Karpas-422 (cell line): ENCODE measurements at regions not wholly inside any gene's neighbourhood (a gene's known extent, or its start where the extent isn't known, plus 50 kb on each side); places are given as distances from the start of the nearest gene placed in this dataset.
"Not testable (repeated sequence)": the region's sequence is repeated elsewhere in the genome, so short reads cannot be mapped to it uniquely, and the experiment has no call there.

Source experiments
- DNase-seq: peaks from one replicate; pipeline ENCODE4 v3.0.0-alpha.2; 2015
- H2AFZ ChIP-seq: fragments of 200-600 bp; sonication (generic); 2 replicates; pipeline ENCODE4 v1.6.1; 2014; ENCODE audit warnings: antibody characterized with exemption, low read length, mixed read lengths
- H3K27ac ChIP-seq: fragments of 200-600 bp; sonication (generic); 2 replicates; pipeline ENCODE4 v1.5.1; 2014; ENCODE audit warnings: mild to moderate bottlenecking, low read length, moderate library complexity
- H3K27me3 ChIP-seq: fragments of 200-600 bp; sonication (generic); 2 replicates; pipeline ENCODE4 v1.6.1; 2014; ENCODE audit warnings: low read length, mixed read lengths
- H3K36me3 ChIP-seq: fragments of 200-600 bp; sonication (generic); 2 replicates; pipeline ENCODE4 v1.6.1; 2014; ENCODE audit warnings: low read length, mixed read lengths; ENCODE audit not compliant: insufficient read depth
- H3K4me1 ChIP-seq: fragments of 200-600 bp; sonication (generic); 2 replicates; pipeline ENCODE4 v1.6.1; 2014; ENCODE audit warnings: mild to moderate bottlenecking, low read length, mixed read lengths
- H3K4me2 ChIP-seq: fragments of 200-600 bp; sonication (generic); 2 replicates; pipeline ENCODE4 v1.6.1; 2014; ENCODE audit warnings: low read length, low read depth, mild to moderate bottlenecking; ENCODE audit not compliant: poor library complexity, severe bottlenecking
- H3K4me3 ChIP-seq: fragments of 200-600 bp; sonication (generic); 2 replicates; pipeline ENCODE4 v1.5.1; 2014; ENCODE audit warnings: mild to moderate bottlenecking, antibody characterized with exemption, low read length, mixed read lengths
- H3K79me2 ChIP-seq: fragments of 200-600 bp; sonication (generic); 2 replicates; pipeline ENCODE4 v1.6.1; 2014; ENCODE audit warnings: mild to moderate bottlenecking, low read length, mixed read lengths
- H3K9ac ChIP-seq: fragments of 200-600 bp; sonication (generic); 2 replicates; pipeline ENCODE4 v1.6.0; 2014; ENCODE audit warnings: low read length
- H3K9me2 ChIP-seq: fragments of 200-600 bp; sonication (generic), shearing (Covaris generic); replicated peaks from 2 replicates; pipeline ENCODE4 v1.6.0; 2014; ENCODE audit warnings: mild to moderate bottlenecking, low read length, moderate library complexity; ENCODE audit not compliant: insufficient read depth
- H3K9me3 ChIP-seq: fragments of 300-700, 200-600 bp; sonication (generic); 2 replicates; pipeline ENCODE4 v1.6.1; 2014; ENCODE audit warnings: low read length, mixed read lengths
- H4K20me1 ChIP-seq: fragments of 200-600 bp; sonication (generic); 2 replicates; pipeline ENCODE4 v1.6.1; 2014; ENCODE audit warnings: mild to moderate bottlenecking, antibody characterized with exemption, low read length, low read depth; ENCODE audit not compliant: insufficient read depth

GRCh38 chr12:87406926-87407325, 622.3 kb downstream of the C12orf50 start:
- H3K79me2 ChIP-seq: no peaks in the 10 kb centered on the region
- no peak for DNase-seq
- H3K36me3 ChIP-seq: no peaks in the 10 kb centered on the region
- H2AFZ ChIP-seq: no peak overlapping the region
- H3K4me2 ChIP-seq: no peak overlapping the region
- H3K4me3 ChIP-seq: no peak overlapping the region
- H3K4me1 ChIP-seq: no peaks in the 10 kb centered on the region
- no peaks in the 10 kb centered on the region for H4K20me1 ChIP-seq
- H3K27me3 ChIP-seq: no peaks in the 10 kb centered on the region
- H3K9ac ChIP-seq: no peak overlapping the region
- H3K27ac ChIP-seq: no peak overlapping the region
- no peaks in the 10 kb centered on the region for H3K9me2 ChIP-seq
- H3K9me3 ChIP-seq: no peaks in the 10 kb centered on the region; the same call in 1 of the 2 replicates

- Histone ChIP-seq H3K9me3 (no peaks in the 10 kb centered on the region), H3K36me3 (no peaks in the 10 kb centered on the region), H3K9ac (no peak overlapping the region), H2AFZ (no peak overlapping the region), H3K27ac (no peak overlapping the region), H3K4me2 (no peak overlapping the region), H3K4me1 (no peaks in the 10 kb centered on the region), H3K79me2 (no peaks in the 10 kb centered on the region), H3K4me3 (no peak overlapping the region), H3K9me2 (no peaks in the 10 kb centered on the region), H3K27me3 (no peaks in the 10 kb centered on the region), H4K20me1 (no peaks in the 10 kb centered on the region)
- no peak for DNase-seq
Observed at GRCh38 chr12:87405918-87406317, 623.3 kb downstream of the C12orf50 start.

GRCh38 chr12:87394168-87394567, 635.0 kb downstream of the C12orf50 start:
- H3K79me2 ChIP-seq, H3K27ac ChIP-seq, H3K4me3 ChIP-seq, H3K9me2 ChIP-seq, H3K27me3 ChIP-seq, H3K36me3 ChIP-seq, H3K4me1 ChIP-seq, H3K4me2 ChIP-seq, DNase-seq, H4K20me1 ChIP-seq, H3K9me3 ChIP-seq, H3K9ac ChIP-seq, H2AFZ ChIP-seq: not testable (repeated sequence)

GRCh38 chr12:87388376-87388775, 640.8 kb downstream of the C12orf50 start:
- H2AFZ ChIP-seq: no peak overlapping the region
- no peak overlapping the region for H3K4me3 ChIP-seq
- no peak overlapping the region for H3K9ac ChIP-seq
- no peaks in the 10 kb centered on the region for H4K20me1 ChIP-seq
- H3K4me1 ChIP-seq: peaks cover 6% of the 10 kb centered on the region
- no peak overlapping the region for H3K27ac ChIP-seq
- no peaks in the 10 kb centered on the region for H3K27me3 ChIP-seq
- DNase-seq: no peak
- H3K79me2 ChIP-seq: no peaks in the 10 kb centered on the region
- no peaks in the 10 kb centered on the region for H3K9me2 ChIP-seq
- no peaks in the 10 kb centered on the region for H3K9me3 ChIP-seq
- H3K36me3 ChIP-seq: no peaks in the 10 kb centered on the region
- no peak overlapping the region for H3K4me2 ChIP-seq

GRCh38 chr12:87385322-87385721, 643.9 kb downstream of the C12orf50 start:
- H3K36me3 ChIP-seq: no peaks in the 10 kb centered on the region
- H3K9me2 ChIP-seq: no peaks in the 10 kb centered on the region
- H2AFZ ChIP-seq: no peak overlapping the region
- no peaks in the 10 kb centered on the region for H3K27me3 ChIP-seq
- peaks cover 12% of the 10 kb centered on the region for H3K4me1 ChIP-seq
- H4K20me1 ChIP-seq: no peaks in the 10 kb centered on the region
- no peak overlapping the region for H3K27ac ChIP-seq
- no peak overlapping the region for H3K9ac ChIP-seq
- H3K79me2 ChIP-seq: no peaks in the 10 kb centered on the region
- H3K4me2 ChIP-seq: no peak overlapping the region
- no peak for DNase-seq
- H3K9me3 ChIP-seq: no peaks in the 10 kb centered on the region
- no peak overlapping the region for H3K4me3 ChIP-seq

GRCh38 chr12:87384226-87384625, 645.0 kb downstream of the C12orf50 start:
- no peaks in the 10 kb centered on the region for H4K20me1 ChIP-seq
- H3K9ac ChIP-seq: no peak overlapping the region
- no peaks in the 10 kb centered on the region for H3K9me2 ChIP-seq
- no peak overlapping the region for H3K27ac ChIP-seq
- H2AFZ ChIP-seq: no peak overlapping the region
- peaks cover 12% of the 10 kb centered on the region for H3K4me1 ChIP-seq
- no peak overlapping the region for H3K4me2 ChIP-seq
- H3K9me3 ChIP-seq: no peaks in the 10 kb centered on the region
- H3K27me3 ChIP-seq: no peaks in the 10 kb centered on the region
- no peak overlapping the region for H3K4me3 ChIP-seq
- no peak for DNase-seq
- no peaks in the 10 kb centered on the region for H3K79me2 ChIP-seq
- H3K36me3 ChIP-seq: no peaks in the 10 kb centered on the region

- no peak for DNase-seq
- no peak overlapping the region for H3K9ac ChIP-seq
- H3K4me3 ChIP-seq: no peak overlapping the region
- no peaks in the 10 kb centered on the region for H3K9me2 ChIP-seq
- peak overlapping the region; percentile 14; the same call in 1 of the 2 replicates for H2AFZ ChIP-seq
- H3K9me3 ChIP-seq: no peaks in the 10 kb centered on the region
- H3K27ac ChIP-seq: no peak overlapping the region
- H3K27me3 ChIP-seq: no peaks in the 10 kb centered on the region
- peak overlapping the region; percentile 32 for H3K4me2 ChIP-seq
- no peaks in the 10 kb centered on the region for H3K36me3 ChIP-seq
- no peaks in the 10 kb centered on the region for H3K79me2 ChIP-seq
- H3K4me1 ChIP-seq: peaks cover 12% of the 10 kb centered on the region
- H4K20me1 ChIP-seq: no peaks in the 10 kb centered on the region
Observed at GRCh38 chr12:87383680-87384079, 645.5 kb downstream of the C12orf50 start.

GRCh38 chr12:87382959-87383566, 646.1 kb downstream of the C12orf50 start:
- H3K9me3 ChIP-seq: no peaks in the 10 kb centered on the region
- peaks cover 12% of the 10 kb centered on the region for H3K4me1 ChIP-seq
- H3K9me2 ChIP-seq: no peaks in the 10 kb centered on the region
- peak overlapping the region; percentile 47; the same call in 1 of the 2 replicates for H2AFZ ChIP-seq
- H4K20me1 ChIP-seq: no peaks in the 10 kb centered on the region
- H3K27ac ChIP-seq: no peak overlapping the region
- H3K4me2 ChIP-seq: peak overlapping the region; percentile 32
- H3K27me3 ChIP-seq: no peaks in the 10 kb centered on the region
- no peaks in the 10 kb centered on the region for H3K79me2 ChIP-seq
- no peaks in the 10 kb centered on the region for H3K36me3 ChIP-seq
- no peak overlapping the region for H3K9ac ChIP-seq
- no peak overlapping the region for H3K4me3 ChIP-seq
- DNase-seq: peak; percentile 51
